ENCODE measurements at regions not wholly inside any gene's neighbourhood (a gene's known extent, or its start where the extent isn't known, plus 50 kb on each side); places are given as distances from the start of the nearest gene placed in this dataset.
"Not testable (repeated sequence)": the region's sequence is repeated elsewhere in the genome, so short reads cannot be mapped to it uniquely, and the experiment has no call there.

DNA sequence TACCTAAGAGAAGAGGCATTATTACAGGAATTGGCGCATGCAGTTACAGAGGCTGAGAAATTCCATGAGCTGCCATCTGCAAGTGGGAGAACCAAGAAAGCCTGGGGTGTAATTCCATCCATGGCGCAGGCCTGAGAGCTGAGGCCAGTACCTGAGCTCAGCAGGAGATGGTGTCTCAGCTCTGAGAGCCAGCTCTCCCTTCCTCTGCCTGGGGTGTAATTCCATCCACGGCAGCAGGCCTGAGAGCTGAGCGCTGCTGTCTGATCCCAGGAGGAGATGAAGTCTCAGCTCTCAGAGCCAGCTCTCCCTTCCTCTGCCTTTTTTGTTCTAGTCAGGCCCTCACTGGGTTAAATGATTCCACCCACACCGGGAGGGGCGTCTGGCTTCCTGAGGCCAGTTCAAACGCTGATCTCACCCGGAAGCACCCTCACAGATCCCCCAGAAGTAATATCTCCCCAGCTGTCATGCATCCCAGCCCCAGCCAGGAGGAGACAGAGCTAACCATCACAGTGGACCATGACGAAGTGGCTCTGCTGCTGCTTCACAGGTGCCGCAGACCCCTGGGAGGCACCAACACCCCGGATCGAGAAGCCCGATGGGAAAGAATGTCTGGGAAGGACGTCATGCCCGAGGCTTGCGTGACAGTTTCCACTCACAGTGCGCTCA is 4454.9 kb upstream of the TPTE start:
- not testable (repeated sequence) for DNase-seq

DNA sequence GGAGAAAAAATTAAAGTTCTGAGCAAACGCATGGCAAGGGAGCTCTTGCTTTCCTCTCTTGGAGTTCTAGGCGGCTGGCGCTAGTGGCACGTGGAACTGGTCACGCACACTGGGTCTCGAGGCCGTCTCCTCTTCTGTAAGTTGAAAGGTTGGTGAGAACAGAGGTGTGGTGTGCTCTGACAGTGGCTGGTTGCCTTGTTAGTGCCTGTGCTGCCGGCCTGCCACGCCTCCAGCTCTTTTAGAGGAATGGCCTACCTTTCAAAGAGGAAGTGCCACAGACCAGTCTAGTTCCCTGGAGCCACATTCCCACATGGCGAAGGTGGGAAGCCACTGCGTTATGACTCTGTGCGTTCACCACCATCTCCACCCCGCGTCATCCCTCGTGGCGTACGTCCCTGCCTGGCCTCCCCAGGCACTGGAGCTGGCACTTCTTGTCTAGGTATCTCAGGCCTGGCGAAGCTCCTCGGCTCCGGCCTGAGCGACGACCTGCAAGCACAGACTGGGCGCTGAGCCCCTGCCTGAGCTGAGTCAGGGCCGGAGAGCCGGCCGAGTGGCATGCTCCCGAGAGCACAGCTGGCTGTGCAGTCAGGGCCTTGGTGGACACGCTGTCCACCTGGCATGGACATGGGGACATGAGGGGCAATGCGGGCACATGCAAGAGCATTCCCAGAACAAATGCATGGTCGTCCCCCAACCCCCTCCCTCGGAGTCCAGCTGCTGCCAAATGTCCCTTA is 4453.1 kb upstream of the TPTE start:
- not testable (repeated sequence) for DNase-seq

DNA sequence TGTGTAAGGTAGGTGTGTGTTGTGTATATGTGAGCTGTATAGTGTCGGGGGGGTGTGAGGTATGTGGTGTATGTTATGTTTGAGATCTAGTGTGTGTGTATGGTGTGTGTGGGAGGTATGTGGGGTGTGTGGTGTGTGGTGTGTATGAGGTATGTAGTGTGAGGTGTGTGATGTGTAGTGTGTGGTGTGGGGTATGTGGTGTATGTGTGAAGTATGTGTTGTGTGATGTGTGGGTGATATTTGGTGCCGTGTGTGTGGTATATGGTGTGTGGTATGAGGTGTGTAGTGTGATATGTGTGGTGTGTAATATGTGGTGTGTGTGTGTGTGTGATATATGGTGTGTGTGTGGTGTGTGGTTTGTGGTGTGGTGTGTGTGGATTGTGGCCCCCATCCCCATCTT is 4451.2 kb upstream of the TPTE start:
- DNase-seq = not testable (repeated sequence)

DNA sequence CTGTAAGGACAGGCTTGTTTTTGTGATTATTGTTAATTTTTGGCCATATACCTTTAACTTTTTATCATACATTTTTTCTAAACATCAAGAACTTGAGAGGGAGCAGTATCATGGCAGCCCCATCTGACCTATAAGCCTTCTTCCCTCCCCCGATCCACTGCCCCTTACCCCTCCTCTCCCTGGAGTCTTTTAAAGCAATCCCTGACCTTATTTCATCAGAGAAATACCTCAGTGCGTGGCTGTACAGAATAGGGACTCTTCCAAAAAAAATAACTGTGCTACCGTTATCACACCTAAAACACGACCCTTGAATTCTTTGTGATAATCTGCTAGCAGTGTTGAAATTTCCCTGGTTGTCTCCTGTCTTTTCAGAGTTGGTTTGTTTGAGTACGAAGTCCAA is 4448.7 kb upstream of the TPTE start:
- not testable (repeated sequence) for DNase-seq

DNA sequence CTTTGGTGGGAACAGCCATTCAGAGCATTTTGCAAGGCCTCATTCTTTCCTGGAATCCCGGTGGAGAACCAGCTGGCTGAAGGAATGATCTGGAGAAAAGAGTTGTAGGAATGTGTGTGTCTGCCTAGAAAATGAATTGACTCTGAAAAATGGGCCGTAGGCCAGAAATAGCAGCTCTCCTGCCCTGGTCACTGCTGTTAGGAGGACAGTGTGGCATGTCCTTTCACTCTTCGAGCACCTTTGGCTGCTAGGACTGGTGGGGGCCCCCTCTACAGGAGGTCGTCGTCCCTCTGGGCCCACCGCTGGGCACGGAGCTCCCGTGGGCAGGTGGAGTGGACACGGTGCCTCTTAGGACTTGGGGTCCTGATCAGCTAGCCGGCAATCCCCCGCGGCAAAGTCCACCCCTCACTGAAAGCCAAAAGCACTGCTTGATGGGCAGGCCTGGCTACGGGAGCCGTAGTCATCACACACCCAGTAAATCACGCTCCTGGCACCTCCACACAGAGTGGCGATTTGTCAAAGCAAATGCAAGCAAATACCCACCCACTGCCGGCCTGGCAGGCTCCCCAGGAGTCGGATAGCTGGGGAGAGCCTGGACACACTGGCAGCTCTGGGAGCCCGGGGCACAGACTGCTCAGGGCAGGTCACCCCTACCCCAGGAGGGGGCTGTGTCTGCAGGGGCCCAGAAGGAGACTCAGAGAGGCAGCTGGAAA is 4447.2 kb upstream of the TPTE start:
- not testable (repeated sequence) for DNase-seq

DNA sequence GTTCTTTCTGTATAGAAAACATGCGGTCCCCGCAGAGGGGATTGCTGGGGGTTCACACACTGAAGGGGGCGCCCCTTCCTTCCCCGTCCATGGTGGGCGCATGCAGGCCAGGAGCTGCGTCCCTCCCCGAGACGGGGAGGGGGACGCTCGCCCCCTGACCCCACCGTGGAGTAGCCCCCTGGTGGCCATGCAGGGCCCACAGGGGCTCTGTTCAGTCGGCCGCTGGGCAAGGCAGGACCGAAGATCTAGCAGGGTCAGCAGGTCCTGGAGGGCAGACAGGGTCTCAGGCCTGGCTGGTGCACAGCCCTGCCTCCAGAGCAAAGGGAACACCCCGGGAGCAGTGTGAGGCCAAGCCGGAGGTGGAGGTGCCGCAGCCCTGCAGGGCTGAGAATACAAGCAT is 4446.4 kb upstream of the TPTE start:
- not testable (repeated sequence) for DNase-seq

- DNase-seq = not testable (repeated sequence)
Measured at GRCh38 chr21:6075627-6076208, 4445.7 kb upstream of the TPTE start.

GRCh38 chr21:6077358-6077757 is 4444.0 kb upstream of the TPTE start:
- DNase-seq = not testable (repeated sequence)

DNA sequence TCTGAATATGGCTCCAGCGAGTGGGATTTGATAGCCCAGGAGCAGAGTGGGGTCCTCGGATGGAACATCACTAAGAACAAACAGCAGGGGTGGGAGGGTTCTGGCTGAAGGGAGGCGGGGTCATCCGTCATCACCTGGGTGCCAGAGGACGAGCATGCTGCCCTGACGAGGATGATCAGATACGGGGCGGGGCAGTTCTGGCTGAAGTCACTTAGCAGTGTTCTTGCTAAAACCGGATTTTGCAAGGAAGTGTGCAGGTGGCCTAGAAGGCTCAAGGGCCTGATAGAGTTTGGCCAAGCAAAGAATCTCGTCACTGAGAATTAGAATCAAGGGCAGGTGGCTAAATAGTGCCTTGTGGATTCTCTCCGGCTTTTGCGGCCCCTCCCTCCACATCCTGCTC is 4442.5 kb upstream of the TPTE start:
- DNase-seq = not testable (repeated sequence)

GRCh38 chr21:6080941-6081655 is 4440.3 kb upstream of the TPTE start:
- not testable (repeated sequence) for DNase-seq

GRCh38 chr21:6082166-6082565 is 4439.2 kb upstream of the TPTE start:
- DNase-seq = not testable (repeated sequence)

DNA sequence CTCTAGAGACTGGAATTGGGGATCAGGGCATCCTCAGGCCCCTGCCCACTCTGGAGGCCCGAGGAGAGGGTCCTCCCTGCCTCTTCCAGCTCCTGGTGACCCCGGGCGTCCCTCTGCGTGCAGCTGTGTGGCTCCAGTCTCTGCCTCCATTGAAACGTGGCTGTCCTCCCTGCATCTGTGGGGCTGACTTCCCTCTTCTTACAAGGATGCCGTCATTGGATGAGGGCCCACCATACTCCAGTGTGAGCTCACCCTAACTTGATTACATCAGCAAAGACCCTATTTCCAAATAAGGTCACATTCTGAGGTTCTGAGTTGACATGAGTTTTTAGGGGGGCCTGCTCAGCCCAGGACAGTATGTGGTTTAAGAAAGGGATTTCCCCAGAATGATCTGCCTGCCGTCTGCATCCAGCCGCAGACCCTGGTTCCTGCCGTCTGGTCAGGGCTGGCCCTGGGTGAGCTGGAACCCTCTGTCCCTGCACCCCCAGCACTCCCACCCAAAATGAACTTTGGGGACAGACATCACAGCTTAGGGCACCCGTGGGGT is 4437.7 kb upstream of the TPTE start:
- DNase-seq = not testable (repeated sequence)

DNA sequence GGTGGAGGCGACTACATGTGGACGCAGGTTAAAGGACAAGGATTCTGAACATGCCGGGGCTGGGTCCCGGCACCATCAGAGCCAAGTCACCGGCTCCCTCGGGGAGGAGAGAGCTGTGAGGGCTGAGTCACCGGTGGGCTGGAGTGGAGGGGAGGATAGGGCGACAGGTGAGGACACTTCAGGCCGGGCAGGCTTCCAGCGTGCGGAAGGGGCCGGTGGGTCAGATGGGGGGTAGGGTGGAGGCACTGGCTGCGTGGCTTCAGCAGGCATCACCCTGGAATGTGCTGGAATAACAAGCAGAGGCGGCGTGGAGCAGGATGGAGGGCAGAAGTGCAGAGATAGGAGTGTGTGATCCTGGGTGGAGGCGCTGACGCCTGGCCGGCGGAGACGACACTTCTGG is 4435.3 kb upstream of the TPTE start:
- not testable (repeated sequence) for DNase-seq

DNA sequence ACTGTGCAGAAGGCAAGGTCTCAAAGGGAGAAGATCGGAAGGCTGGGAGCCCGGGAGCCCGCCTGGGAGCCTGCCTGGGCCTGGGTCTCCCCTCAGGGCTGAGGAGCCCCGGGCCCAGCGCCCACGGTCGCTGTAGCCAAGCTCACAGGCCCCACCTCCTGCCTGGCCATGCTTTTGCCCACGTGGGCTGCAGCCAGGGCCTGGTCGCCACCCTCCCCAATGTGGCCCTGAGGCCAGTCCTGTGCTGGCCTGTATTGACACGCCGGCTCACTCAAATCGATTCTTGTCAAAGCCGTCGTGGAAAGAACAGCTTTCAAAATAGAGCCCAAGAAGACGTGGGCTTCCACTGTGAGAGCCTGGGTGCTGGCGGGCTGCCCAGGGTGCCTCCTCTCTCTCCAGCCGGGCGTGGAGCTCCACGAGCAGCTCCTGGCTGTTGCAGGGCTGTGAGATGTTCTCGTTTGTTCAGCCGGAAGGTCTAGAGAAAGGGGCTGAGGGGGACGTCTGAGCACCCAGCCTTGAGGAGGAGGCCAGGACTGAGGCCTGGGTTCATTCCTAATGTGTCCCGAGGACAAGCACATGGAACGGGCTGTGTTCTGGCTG is 4433.7 kb upstream of the TPTE start:
- not testable (repeated sequence) for DNase-seq

GRCh38 chr21:6090286-6090908 is 4431.0 kb upstream of the TPTE start:
- DNase-seq = not testable (repeated sequence)

DNA sequence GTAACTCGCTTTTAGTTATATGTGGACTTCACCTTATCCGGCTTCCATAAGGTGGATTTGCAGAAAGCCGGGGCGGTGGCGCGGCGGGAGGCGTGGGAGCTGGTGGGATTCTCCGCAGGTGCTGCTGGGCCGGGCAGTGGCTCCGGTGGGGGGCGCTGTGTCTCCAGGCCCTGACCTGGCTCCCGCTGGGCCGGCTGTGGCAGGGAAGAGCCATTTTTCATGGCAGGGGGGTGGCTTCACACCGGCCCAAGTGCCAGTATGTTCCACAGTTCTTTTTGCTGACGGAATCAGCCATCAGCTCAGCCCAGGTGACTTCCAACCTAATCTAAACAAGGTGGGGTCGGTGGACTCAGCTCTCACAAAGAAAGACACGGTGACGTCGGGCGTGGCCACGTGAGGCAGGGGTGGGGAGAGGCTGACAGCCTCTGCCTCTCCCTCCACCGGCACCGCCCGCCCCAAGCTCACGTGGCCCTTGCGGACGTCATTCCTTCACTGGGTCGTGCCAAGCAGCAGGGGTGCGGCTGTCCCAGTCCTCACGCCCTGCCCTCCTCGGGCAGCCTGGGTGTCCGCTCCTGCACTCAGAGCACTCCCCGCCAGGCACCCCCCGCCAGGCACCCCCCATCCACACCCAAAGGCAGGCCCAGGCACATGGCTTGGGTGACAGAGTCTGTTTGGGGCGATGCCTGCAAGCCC is 4429.9 kb upstream of the TPTE start:
- not testable (repeated sequence) for DNase-seq

GRCh38 chr21:6092401-6092800 is 4429.0 kb upstream of the TPTE start:
- not testable (repeated sequence) for DNase-seq

GRCh38 chr21:6093419-6093818 is 4428.0 kb upstream of the TPTE start:
- DNase-seq = peak; percentile 20 to 33

GRCh38 chr21:6093870-6094269 is 4427.5 kb upstream of the TPTE start:
- DNase-seq = not testable (repeated sequence)

DNA sequence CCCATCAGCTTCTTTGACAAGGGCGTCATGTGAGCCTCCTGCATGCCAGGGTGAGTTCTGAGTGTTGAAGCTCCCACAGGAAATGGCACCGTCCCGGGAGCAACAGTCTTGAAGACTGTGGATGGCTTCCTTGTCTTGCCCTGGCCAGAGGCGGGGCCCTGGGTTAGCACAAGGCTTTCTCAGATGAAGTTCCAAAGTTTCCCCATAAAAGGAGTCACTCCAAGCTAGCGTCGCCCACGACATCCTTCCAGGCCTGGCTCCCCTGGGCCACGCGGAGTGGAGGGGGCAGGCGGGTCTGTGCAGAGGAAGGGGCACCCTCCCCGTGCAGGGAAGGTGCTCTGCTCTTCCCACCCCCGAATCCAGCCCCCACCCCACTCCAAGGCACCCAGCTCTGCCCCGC is 4426.1 kb upstream of the TPTE start:
- DNase-seq = not testable (repeated sequence)

Measured in CD4-positive, alpha-beta T cell treated with Interleukin-4 for 1 hour (primary cell).